T-cell (primary cell): ENCODE measurements at regions not wholly inside any gene's neighbourhood (a gene's known extent, or its start where the extent isn't known, plus 50 kb on each side); places are given as distances from the start of the nearest gene placed in this dataset.

Experiments
- ATAC-seq, 4 experiments: fragments of 200-7000 bp in 3 of 4; fragments of 150-1000 bp in 1 of 4; cut with Tn5 transposase; replicated peaks in 1 of 4; 1 replicate in 3 of 4; 2 replicates in 1 of 4; pipeline ENCODE4 v1.10.0; 2021; ENCODE audit warnings: moderate library complexity in 3 of 4, mild to moderate bottlenecking in 2 of 4, moderate number of reproducible peaks in 1 of 4
- CTCF ChIA-PET, 2 donors: fragments of 300-600 bp; sonication (Branson Sonifier 250); formaldehyde crosslinking; loops; one replicate each; lab custom pipeline; 2022; ENCODE audit warnings: antibody characterized with exemption in 2 of 2; lab: Charles Lee
- POLR2A ChIA-PET, 2 donors: fragments of 300-600 bp; sonication (Branson Sonifier 250); formaldehyde crosslinking; loops; one replicate each; lab custom pipeline; 2022; ENCODE audit warnings: antibody characterized with exemption in 2 of 2; lab: Charles Lee
- DNase-seq, 35 experiments: peaks; one replicate each; pipeline versions ENCODE4 v3.0.0 to v3.0.0-alpha.2; 2013 to 2023
- H3K27ac ChIP-seq: one replicate; pipeline ENCODE4 v1.5.1; 2013; ENCODE audit warnings: low read length
- H3K27me3 ChIP-seq, 2 experiments: replicated peaks in 1 of 2; 1 replicate in 1 of 2; 2 replicates in 1 of 2; pipeline versions ENCODE4 v1.6.1 to v1.7.0; 2013; ENCODE audit warnings: low read length in 1 of 2, mixed read lengths in 1 of 2; ENCODE audit not compliant: control insufficient read depth in 2 of 2, insufficient read depth in 2 of 2; ENCODE audit errors: extremely low read depth in 1 of 2
- H3K36me3 ChIP-seq, 2 donors: 1 replicate in 1 of 2; 2 replicates in 1 of 2; pipeline versions ENCODE4 v1.6.1 to v1.7.0; 2013; ENCODE audit warnings: low read length in 1 of 2; ENCODE audit not compliant: control insufficient read depth in 2 of 2, insufficient read depth in 1 of 2; ENCODE audit errors: extremely low read depth in 1 of 2
- H3K4me1 ChIP-seq, 2 experiments: 1 replicate in 1 of 2; 2 replicates in 1 of 2; pipeline versions ENCODE4 v1.6.1 to v1.7.0; 2013; ENCODE audit warnings: low read length in 2 of 2, mixed read lengths in 1 of 2; ENCODE audit not compliant: insufficient read depth in 2 of 2, control insufficient read depth in 1 of 2; ENCODE audit errors: extremely low read depth in 1 of 2
- H3K4me3 ChIP-seq, 2 donors: 1 replicate in 1 of 2; 2 replicates in 1 of 2; pipeline versions ENCODE4 v1.5.1 to v1.7.0; 2013; ENCODE audit warnings: mild to moderate bottlenecking in 2 of 2, low read length in 1 of 2, moderate library complexity in 1 of 2; ENCODE audit not compliant: control insufficient read depth in 1 of 2; ENCODE audit errors: extremely low read depth in 1 of 2
- H3K9me3 ChIP-seq: 2 replicates; pipeline ENCODE4 v1.7.0; 2013
- H3K27ac Mint-ChIP-seq, 2 donors: one replicate each; pipeline ENCODE4 v1.8.0; 2020 to 2021; ENCODE audit warnings: mild to moderate bottlenecking in 2 of 2, mixed read lengths in 2 of 2
- H3K27me3 Mint-ChIP-seq, 2 donors: one replicate each; pipeline ENCODE4 v1.8.0; 2021 to 2022; ENCODE audit warnings: mixed read lengths in 2 of 2
- H3K36me3 Mint-ChIP-seq: one replicate; pipeline ENCODE4 v1.8.0; 2021; ENCODE audit warnings: mixed read lengths
- H3K4me1 Mint-ChIP-seq, 3 donors: one replicate each; pipeline ENCODE4 v1.8.0; 2020 to 2022; ENCODE audit warnings: mixed read lengths in 3 of 3, mild to moderate bottlenecking in 1 of 3
- H3K4me3 Mint-ChIP-seq, 3 donors: one replicate each; pipeline ENCODE4 v1.8.0; 2020 to 2022; ENCODE audit warnings: mild to moderate bottlenecking in 3 of 3, mixed read lengths in 3 of 3, moderate library complexity in 3 of 3
- H3K9me3 Mint-ChIP-seq, 3 donors: one replicate each; pipeline ENCODE4 v1.8.0; 2020 to 2022; ENCODE audit warnings: mixed read lengths in 3 of 3
- WGBS: methylation state at CpG from one replicate; pipeline ENCODE4 v1.1.5; 2013; ENCODE audit warnings: missing lambda C conversion rate; ENCODE audit not compliant: insufficient coverage; 5-methylcytosine and 5-hydroxymethylcytosine counted together

DNA sequence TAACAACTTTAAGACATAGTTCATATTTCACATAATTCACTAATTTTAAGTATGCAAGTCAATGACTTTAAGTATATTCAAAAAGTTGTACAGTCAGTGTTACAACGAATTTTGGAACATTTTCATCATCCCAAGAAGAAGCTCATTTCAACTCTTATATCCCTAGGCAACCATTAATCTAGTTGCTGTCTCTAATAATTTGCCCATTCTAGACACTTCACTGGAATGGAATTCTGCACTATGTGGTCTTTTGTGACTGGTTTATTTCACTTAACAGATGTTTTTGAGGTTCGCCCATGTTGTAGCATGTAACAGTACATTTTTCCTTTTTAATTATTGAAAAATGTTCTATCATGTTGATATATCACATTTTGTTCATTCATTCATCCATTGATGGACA is 104.2 kb upstream of the SPRED1 start:
- DNase-seq (no peak), ATAC-seq (no peak)
- peaks cover 0 to 20% (median 10%) of the 10 kb centered on the region in 3 donors for H3K9me3 Mint-ChIP-seq
- no CpG with 5 or more reads among the region's 2 CpGs for WGBS
- H3K27me3 ChIP-seq: no peaks in the 10 kb centered on the region
- ChIA-PET POLR2A (no interaction called here), CTCF (no interaction called here)
- no peak overlapping the region for H3K4me3 ChIP-seq
- H3K4me1 ChIP-seq: no peaks in the 10 kb centered on the region
- H3K27me3 Mint-ChIP-seq: peaks cover 3 to 7% of the 10 kb centered on the region in 2 donors
- no peak overlapping the region for H3K27ac Mint-ChIP-seq
- peaks cover 3% of the 10 kb centered on the region for H3K9me3 ChIP-seq
- no peak overlapping the region for H3K4me3 Mint-ChIP-seq
- no peak overlapping the region for H3K27ac ChIP-seq
- H3K36me3 ChIP-seq: no peaks in the 10 kb centered on the region
- peaks cover 0 to 2% (median 0%) of the 10 kb centered on the region in 3 donors for H3K4me1 Mint-ChIP-seq
- H3K36me3 Mint-ChIP-seq: no peaks in the 10 kb centered on the region

DNA sequence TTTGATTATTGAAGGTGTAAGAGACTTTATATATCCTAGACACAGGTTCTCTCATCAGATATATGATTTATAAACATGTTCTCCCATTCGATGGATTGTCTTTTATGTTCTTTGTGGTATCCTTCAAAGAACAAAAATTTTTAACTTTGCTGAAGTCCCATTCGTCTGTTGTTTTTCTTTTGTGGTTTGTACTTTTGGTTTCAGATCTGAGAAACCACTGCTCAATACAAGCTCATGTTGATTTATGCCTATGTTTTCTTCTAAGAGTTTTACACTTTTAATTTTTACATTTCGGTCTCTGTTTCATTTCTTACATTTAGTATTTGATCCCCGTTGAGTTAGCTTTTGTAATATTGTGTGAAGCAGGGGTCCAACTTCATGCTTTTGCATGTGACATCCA is 103.3 kb upstream of the SPRED1 start:
- Histone ChIP-seq H3K27ac (no peak overlapping the region), H3K4me3 (no peak overlapping the region), H3K4me1 (no peaks in the 10 kb centered on the region), H3K9me3 (peaks cover 3% of the 10 kb centered on the region), H3K36me3 (no peaks in the 10 kb centered on the region), H3K27me3 (no peaks in the 10 kb centered on the region)
- CTCF ChIA-PET: no interaction called here
- peaks cover 0 to 20% (median 10%) of the 10 kb centered on the region in 3 donors for H3K9me3 Mint-ChIP-seq
- ATAC-seq (no peak), DNase-seq (no peak)
- peaks cover 0 to 2% (median 0%) of the 10 kb centered on the region in 3 donors for H3K4me1 Mint-ChIP-seq
- WGBS: no CpG with 5 or more reads among the region's 4 CpGs
- H3K27ac Mint-ChIP-seq: no peak overlapping the region
- no peaks in the 10 kb centered on the region for H3K36me3 Mint-ChIP-seq
- H3K27me3 Mint-ChIP-seq: peaks cover 3 to 7% of the 10 kb centered on the region in 2 donors
- H3K4me3 Mint-ChIP-seq: no peak overlapping the region
- POLR2A ChIA-PET: no interaction called here

DNA sequence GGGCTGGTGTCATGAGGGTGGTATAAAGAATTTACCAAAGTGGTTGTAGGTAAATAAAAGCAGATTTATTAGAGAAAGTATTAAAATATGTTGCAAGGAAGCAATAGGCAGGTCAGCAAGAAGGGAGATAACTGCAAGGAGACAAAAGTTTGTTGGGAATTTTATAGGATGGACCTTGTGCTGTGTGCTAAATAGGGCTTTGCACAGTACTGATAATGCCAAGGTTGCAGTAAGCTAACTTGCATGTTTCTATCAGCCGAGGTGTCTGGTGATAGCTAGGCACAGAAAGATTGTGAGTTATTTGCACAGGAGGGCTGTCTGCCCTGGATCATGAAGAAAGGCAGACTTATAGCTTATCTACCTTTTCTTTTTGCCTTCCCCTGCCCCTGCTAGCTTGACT is 102.5 kb upstream of the SPRED1 start:
- Mint-ChIP-seq H3K4me1 (peaks cover 0 to 2% (median 0%) of the 10 kb centered on the region in 3 donors), H3K9me3 (peaks cover 0 to 20% (median 10%) of the 10 kb centered on the region in 3 donors), H3K4me3 (no peak overlapping the region), H3K27me3 (peaks cover 3 to 7% of the 10 kb centered on the region in 2 donors), H3K27ac (no peak overlapping the region), H3K36me3 (no peaks in the 10 kb centered on the region)
- H3K36me3 ChIP-seq: no peaks in the 10 kb centered on the region
- no peaks in the 10 kb centered on the region for H3K27me3 ChIP-seq
- DNase-seq: no peak
- no peak for ATAC-seq
- ChIA-PET POLR2A (no interaction called here), CTCF (no interaction called here)
- H3K4me1 ChIP-seq: no peaks in the 10 kb centered on the region
- H3K27ac ChIP-seq: no peak overlapping the region
- H3K4me3 ChIP-seq: no peak overlapping the region
- no CpG with 5 or more reads among the region's 1 CpG for WGBS
- peaks cover 3% of the 10 kb centered on the region for H3K9me3 ChIP-seq

DNA sequence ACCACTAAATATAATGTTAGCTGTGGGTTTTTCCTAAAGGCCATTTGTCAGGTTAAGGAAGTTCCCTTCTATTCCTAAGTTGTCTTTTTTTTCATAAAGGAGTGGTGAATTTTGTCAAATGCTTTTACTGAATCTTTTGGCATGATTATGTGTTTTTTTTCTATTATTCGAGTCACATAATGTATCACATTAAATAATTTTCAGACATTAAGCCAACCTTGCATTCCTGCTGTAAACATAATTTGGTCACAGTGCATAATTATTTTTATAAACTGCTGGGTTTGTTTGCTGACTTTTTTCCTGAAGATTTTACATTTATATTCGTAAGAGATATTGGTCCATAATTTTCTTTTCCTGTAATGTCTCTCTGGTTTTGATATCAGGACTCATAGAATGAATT is 101.8 kb upstream of the SPRED1 start:
- Histone ChIP-seq H3K4me1 (no peaks in the 10 kb centered on the region), H3K4me3 (no peak overlapping the region), H3K9me3 (peaks cover 3% of the 10 kb centered on the region), H3K27me3 (no peaks in the 10 kb centered on the region), H3K27ac (no peak overlapping the region), H3K36me3 (no peaks in the 10 kb centered on the region)
- peaks cover 0 to 2% (median 0%) of the 10 kb centered on the region in 3 donors for H3K4me1 Mint-ChIP-seq
- DNase-seq: no peak
- peaks cover 0 to 7% of the 10 kb centered on the region in 2 donors for H3K27me3 Mint-ChIP-seq
- no peak overlapping the region for H3K4me3 Mint-ChIP-seq
- no peak for ATAC-seq
- CTCF ChIA-PET: no interaction called here
- POLR2A ChIA-PET: no interaction called here
- peaks cover 0 to 21% (median 10%) of the 10 kb centered on the region in 3 donors for H3K9me3 Mint-ChIP-seq
- WGBS: no CpG with 5 or more reads among the region's 2 CpGs
- H3K36me3 Mint-ChIP-seq: no peaks in the 10 kb centered on the region
- no peak overlapping the region for H3K27ac Mint-ChIP-seq

DNA sequence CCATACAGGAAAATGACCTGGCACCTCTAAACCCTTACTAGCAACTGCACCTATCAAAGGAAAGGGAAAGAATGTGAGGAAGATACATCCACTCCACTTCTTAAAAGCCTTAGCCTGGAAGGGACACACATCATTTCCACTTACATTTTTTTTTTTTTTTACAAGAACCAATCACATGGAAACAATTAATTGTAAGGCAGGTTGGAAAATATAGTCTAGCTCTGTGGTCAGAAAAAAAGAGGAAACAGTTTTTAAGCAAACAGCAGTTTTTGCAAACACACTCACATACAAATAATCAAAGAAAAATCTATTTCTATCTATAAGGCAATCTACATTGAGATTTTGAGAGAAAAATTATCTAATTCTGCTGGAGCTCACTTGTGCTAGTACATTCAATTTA is 98.9 kb upstream of the SPRED1 start:
- Histone ChIP-seq H3K9me3 (peaks cover 3% of the 10 kb centered on the region), H3K4me1 (no peaks in the 10 kb centered on the region), H3K27ac (no peak overlapping the region), H3K27me3 (no peaks in the 10 kb centered on the region), H3K36me3 (no peaks in the 10 kb centered on the region), H3K4me3 (no peak overlapping the region)
- peaks cover 7 to 35% (median 16%) of the 10 kb centered on the region in 3 donors for H3K9me3 Mint-ChIP-seq
- DNase-seq (no peak), ATAC-seq (no peak)
- no peak overlapping the region for H3K4me3 Mint-ChIP-seq
- no peaks in the 10 kb centered on the region for H3K36me3 Mint-ChIP-seq
- peaks cover 0 to 4% of the 10 kb centered on the region in 2 donors for H3K27me3 Mint-ChIP-seq
- CTCF ChIA-PET: interaction anchor here in 1 of 2 donors (0.6 kb wide), 1 partner anchor 45 kb away, joined by 3 read pairs; no protein-coding TSS in a partner anchor
- POLR2A ChIA-PET: no interaction called here
- H3K4me1 Mint-ChIP-seq: peaks cover 0 to 2% (median 0%) of the 10 kb centered on the region in 3 donors
- no peak overlapping the region for H3K27ac Mint-ChIP-seq

DNA sequence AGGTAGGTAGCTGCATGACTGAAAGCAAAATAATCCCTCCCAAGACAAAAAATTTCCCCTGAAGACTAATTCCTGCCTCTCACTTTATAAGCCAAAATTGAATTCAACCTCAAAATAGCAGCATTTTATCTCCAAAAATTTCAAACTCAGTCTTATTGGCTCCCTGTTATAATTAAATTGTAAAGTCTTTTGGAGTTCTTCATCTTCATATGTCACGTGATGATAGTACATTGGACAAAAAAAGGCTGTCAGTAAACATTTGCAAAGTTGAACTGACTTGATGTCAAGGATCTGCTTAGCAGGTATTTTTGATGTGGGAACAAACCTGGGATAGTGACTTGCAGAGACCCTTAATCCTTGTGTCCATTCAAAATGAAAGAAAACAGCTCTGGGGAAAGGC is 98.4 kb upstream of the SPRED1 start:
- POLR2A ChIA-PET: no interaction called here
- peaks cover 7 to 35% (median 16%) of the 10 kb centered on the region in 3 donors for H3K9me3 Mint-ChIP-seq
- peaks cover 0 to 2% (median 0%) of the 10 kb centered on the region in 3 donors for H3K4me1 Mint-ChIP-seq

DNA sequence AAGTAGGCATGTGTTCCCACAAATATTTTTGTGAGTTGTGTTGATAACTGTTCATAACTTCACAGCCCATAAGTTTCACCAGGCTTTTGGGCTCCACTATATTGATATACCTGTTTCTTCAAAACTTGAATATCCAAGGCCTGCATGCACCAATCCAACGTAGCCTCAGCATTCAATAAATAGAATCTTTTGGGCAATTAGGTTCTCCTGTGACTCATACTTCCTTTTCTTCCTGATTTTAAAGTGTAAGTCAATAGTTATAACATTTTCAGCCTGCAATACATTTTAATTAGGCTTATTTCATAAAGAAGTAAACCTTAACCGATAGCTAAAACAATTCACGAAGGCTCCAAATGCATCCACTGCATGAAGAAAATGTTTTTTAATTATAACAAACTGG is 97.8 kb upstream of the SPRED1 start:
- H3K9me3 ChIP-seq: peaks cover 3% of the 10 kb centered on the region
- no peaks in the 10 kb centered on the region for H3K36me3 ChIP-seq
- ATAC-seq (no peak), DNase-seq (no peak)
- no peak overlapping the region for H3K4me3 ChIP-seq
- Mint-ChIP-seq H3K4me1 (no peaks in the 10 kb centered on the region), H3K27me3 (peaks cover 0 to 4% of the 10 kb centered on the region in 2 donors), H3K9me3 (peaks cover 7 to 30% (median 16%) of the 10 kb centered on the region in 3 donors), H3K36me3 (no peaks in the 10 kb centered on the region), H3K4me3 (no peak overlapping the region), H3K27ac (no peak overlapping the region)
- no CpG with 5 or more reads among the region's 3 CpGs for WGBS
- ChIA-PET CTCF (no interaction called here), POLR2A (interaction anchor here in 1 of 2 donors (0.6 kb wide), 1 partner anchor 1117 kb away, joined by 4 read pairs; no protein-coding TSS in a partner anchor)
- H3K27me3 ChIP-seq: no peaks in the 10 kb centered on the region
- no peaks in the 10 kb centered on the region for H3K4me1 ChIP-seq
- H3K27ac ChIP-seq: no peak overlapping the region

More for the DNA sequence above, 98.4 kb upstream of the SPRED1 start:
- Mint-ChIP-seq H3K27ac (no peak overlapping the region), H3K27me3 (peaks cover 0 to 4% of the 10 kb centered on the region in 2 donors), H3K36me3 (no peaks in the 10 kb centered on the region), H3K4me3 (no peak overlapping the region)
- no peaks in the 10 kb centered on the region for H3K36me3 ChIP-seq
- 80% methylated on average over 1 of the region's 1 CpG for WGBS
- H3K27me3 ChIP-seq: no peaks in the 10 kb centered on the region
- CTCF ChIA-PET: no interaction called here
- DNase-seq: no peak
- no peak overlapping the region for H3K4me3 ChIP-seq
- peaks cover 3% of the 10 kb centered on the region for H3K9me3 ChIP-seq
- no peak for ATAC-seq
- H3K4me1 ChIP-seq: no peaks in the 10 kb centered on the region
- H3K27ac ChIP-seq: no peak overlapping the region
